GM21528 (cell line): ENCODE measurements at regions not wholly inside any gene's neighbourhood (a gene's known extent, or its start where the extent isn't known, plus 50 kb on each side); places are given as distances from the start of the nearest gene placed in this dataset.
"Not testable (repeated sequence)": the region's sequence is repeated elsewhere in the genome, so short reads cannot be mapped to it uniquely, and the experiment has no call there.

Experiments
- ATAC-seq: cut with Tn5 transposase; IDR thresholded peaks from one replicate; pipeline ENCODE4 v1.9.1; 2021; ENCODE audit warnings: mild to moderate bottlenecking, moderate library complexity; ENCODE audit not compliant: unreplicated experiment, low FRiP score

DNA sequence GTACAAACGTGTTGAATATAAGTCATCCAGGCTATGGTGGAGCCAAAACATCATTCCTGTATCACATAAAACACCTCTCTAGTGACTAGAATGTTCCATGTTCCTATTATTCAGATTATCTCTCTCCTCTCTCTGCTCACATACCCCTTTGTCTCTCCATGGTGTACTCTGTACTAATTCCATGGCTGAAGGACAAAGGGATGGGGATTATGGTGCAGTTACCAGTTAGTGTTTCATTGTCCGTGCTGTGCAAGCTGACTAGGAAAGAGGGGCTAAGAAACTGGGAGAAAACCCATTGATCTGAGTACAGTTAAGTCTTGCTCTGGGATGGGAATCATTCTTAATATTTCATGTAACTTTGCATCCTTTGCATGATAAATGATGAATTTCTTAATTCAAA, 397.4 kb upstream of the NOX3 start:
- no peak for ATAC-seq

DNA sequence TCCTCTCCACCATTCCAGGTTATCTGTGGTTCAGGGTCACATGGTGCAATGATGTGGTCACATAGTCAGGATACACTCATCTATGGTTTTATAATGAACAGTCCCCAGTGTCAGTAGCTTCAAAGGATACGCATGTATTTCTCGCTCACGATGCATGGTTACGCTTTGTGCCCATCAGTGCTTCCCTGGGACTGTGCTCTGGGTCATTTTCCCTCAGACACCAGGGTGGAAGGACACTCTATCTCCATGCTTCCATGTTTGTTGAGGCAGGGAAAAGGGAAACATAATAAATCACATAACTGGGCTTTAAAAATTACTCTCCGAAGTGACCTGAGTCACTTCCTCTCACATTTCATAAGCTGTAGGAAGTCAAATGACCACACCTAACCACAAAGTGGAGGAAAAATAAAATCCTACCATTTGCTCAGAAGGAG, 394.8 kb upstream of the NOX3 start:
- no peak for ATAC-seq

- ATAC-seq: no peak
These were observed 392.1 kb upstream of the NOX3 start for GRCh38 chr6:155847711-155848110.

- ATAC-seq: no peak
These were observed 381.8 kb upstream of the NOX3 start for GRCh38 chr6:155837474-155837873.

- no peak for ATAC-seq
These were observed 377.0 kb upstream of the NOX3 start for GRCh38 chr6:155832596-155832995.

DNA sequence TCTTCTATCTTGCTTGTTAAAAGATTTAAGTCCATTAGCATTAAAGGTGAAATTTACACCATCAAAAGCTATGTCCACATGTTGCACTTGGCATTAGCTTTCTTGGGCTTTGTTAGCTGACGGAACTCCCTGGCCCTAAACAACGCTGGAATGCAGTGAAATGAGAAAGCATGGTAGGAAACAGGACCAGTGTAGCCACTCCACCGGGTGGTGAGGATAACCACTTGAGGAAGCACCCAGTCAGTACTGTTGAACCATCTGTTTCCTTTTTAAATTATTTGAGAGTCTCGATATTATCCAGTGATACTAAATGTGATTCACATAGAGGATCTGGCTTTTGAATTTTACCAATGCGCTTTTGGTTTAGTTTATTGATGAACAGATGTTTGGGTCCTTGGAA, 374.9 kb upstream of the NOX3 start:
- ATAC-seq: no peak

GRCh38 chr6:155829646-155830045, 374.0 kb upstream of the NOX3 start:
- ATAC-seq: no peak

DNA sequence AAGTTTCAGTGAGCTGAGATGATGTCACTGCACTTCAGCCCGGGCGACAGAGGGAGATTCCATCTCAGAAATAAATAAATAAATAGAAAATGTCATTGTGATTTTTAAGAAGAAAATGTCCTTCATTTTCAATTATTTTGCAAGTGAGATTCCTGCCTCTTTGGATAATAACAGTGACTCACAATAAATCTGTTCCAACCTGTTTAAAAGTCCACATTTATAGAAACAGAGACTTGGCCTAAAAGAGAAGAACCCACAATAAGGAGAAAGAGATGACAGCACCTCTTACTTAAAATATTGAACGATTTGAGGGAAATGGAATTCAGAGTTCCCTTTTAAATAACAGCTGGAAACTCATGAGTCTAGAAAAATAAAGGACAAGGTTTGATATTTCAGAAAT, 373.4 kb upstream of the NOX3 start:
- no peak for ATAC-seq

GRCh38 chr6:155818698-155819097, 363.1 kb upstream of the NOX3 start:
- ATAC-seq: no peak

GRCh38 chr6:155813548-155813947, 357.9 kb upstream of the NOX3 start:
- no peak for ATAC-seq

GRCh38 chr6:155807243-155807642, 351.6 kb upstream of the NOX3 start:
- ATAC-seq: no peak

GRCh38 chr6:155801046-155801445, 345.4 kb upstream of the NOX3 start:
- no peak for ATAC-seq

- not testable (repeated sequence) for ATAC-seq
These were observed 343.2 kb upstream of the NOX3 start for GRCh38 chr6:155798876-155799275.

GRCh38 chr6:155795173-155795796, 339.6 kb upstream of the NOX3 start:
- no peak for ATAC-seq

- no peak for ATAC-seq
These were observed 336.3 kb upstream of the NOX3 start for GRCh38 chr6:155791891-155792290.

DNA sequence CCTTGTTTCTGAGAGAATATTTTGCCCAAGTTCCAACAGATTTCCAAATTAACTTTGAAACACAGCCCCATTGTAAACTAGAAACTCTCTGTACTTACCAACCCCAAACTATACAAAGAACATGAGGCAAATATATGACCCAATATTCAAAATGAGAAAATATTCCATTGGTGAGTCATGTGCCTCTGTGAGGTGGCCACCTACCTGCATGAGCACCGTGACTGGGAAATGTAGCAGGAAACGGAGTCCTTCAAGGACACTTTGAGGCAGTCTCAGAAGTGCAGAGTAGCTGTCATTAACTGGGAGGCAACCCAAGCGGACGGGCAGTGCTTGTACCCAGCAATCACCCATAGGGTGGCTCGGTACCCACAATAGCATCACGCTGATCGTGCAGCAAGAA, 335.5 kb upstream of the NOX3 start:
- ATAC-seq: no peak

GRCh38 chr6:155787168-155787567, 331.5 kb upstream of the NOX3 start:
- ATAC-seq: no peak

DNA sequence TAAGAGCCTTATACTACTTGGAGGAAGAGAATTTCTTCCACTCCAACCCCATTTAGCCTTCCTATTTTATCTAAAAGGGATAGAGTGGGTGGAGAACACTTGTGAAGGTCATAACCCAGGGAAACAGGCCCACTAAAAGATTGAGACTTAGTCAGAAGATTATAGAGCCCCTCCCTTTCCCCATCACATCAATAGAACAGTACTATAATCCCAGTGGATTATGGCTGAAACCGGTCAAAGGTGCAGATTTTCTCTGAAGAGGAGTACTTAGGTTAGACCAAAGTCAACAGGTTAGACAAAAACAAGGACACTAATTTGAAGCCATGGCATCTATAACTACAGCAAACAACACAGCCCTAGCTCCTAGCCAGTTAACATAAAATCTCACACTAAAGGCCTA, 330.9 kb upstream of the NOX3 start:
- ATAC-seq: no peak

GRCh38 chr6:155782739-155783459, 327.3 kb upstream of the NOX3 start:
- ATAC-seq: no peak

GRCh38 chr6:155782320-155782731, 326.7 kb upstream of the NOX3 start:
- ATAC-seq: no peak

DNA sequence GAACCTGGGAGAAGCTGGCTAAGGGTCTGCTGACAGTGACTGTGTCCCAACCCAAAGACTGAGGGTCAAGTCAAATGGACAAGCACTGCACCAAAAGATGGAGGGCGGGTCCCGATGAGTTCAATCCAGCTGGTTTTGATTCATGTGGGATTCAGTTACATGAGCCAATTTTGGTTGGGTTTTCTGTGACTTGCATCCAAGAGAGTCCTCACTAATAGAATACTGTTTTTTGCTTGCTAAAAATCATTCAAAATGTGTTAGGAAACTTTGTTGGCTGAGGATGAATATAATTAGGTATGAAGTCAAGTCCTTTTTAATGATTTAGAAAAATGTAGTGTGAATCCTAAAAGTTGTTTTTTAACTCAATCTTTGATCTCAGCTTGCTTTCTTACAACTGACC, 323.8 kb upstream of the NOX3 start:
- ATAC-seq: no peak

DNA sequence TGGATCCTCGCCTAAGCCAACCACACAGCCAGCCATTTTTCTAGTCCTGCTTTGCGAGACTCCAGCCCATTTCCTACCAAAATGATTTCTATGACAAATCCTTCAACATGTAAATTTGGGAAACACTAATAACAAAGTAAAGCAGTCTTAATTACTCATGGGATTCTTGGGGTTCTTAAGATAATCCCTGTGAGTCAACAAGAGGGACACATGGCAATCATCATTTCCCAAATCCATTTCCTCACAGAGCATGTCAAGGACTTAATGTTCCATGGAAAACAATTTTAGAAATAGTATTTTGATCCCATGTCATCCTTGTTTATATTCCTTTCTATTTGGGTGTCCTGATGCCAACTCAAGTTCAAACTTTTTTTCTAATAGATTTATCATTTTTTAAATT, 322.7 kb upstream of the NOX3 start:
- no peak for ATAC-seq
